Activated CD8-positive, alpha-beta T cell treated with anti-CD3 and anti-CD28 coated beads, Interleukin-2, amount 10 ng/mL, durations not matched to agents 7 days and 5 days (primary cell): ENCODE measurements at regions not wholly inside any gene's neighbourhood (a gene's known extent, or its start where the extent isn't known, plus 50 kb on each side); places are given as distances from the start of the nearest gene placed in this dataset.

Source experiments
- ATAC-seq: fragments of 150-1000 bp; cut with Tn5 transposase; one replicate; pipeline ENCODE4 v1.10.0; 2021; ENCODE audit warnings: moderate library complexity
- CTCF ChIA-PET: fragments of 350-600 bp; sonication (Branson Sonifier 250); formaldehyde crosslinking; loops from one replicate; lab custom pipeline; 2021; ENCODE audit warnings: antibody characterized with exemption; lab: Charles Lee
- POLR2A ChIA-PET: fragments of 350-600 bp; sonication (Branson Sonifier 250); formaldehyde crosslinking; loops from one replicate; lab custom pipeline; 2021; ENCODE audit warnings: antibody characterized with exemption; lab: Charles Lee
- DNase-seq: peaks from one replicate; pipeline ENCODE4 v3.0.0-alpha.2; 2020
- H3K27ac Mint-ChIP-seq: one replicate; pipeline ENCODE4 v1.8.0; 2021; ENCODE audit warnings: mild to moderate bottlenecking, mixed read lengths
- H3K27me3 Mint-ChIP-seq: one replicate; pipeline ENCODE4 v1.8.0; 2021; ENCODE audit warnings: low read depth, mixed read lengths
- H3K36me3 Mint-ChIP-seq: one replicate; pipeline ENCODE4 v1.8.0; 2021; ENCODE audit warnings: low read depth, mixed read lengths
- H3K4me1 Mint-ChIP-seq: one replicate; pipeline ENCODE4 v1.8.0; 2021; ENCODE audit warnings: low read depth, mixed read lengths
- H3K4me3 Mint-ChIP-seq: one replicate; pipeline ENCODE4 v1.8.0; 2021; ENCODE audit warnings: mild to moderate bottlenecking, mixed read lengths
- H3K9me3 Mint-ChIP-seq: one replicate; pipeline ENCODE4 v1.8.0; 2022; ENCODE audit warnings: mixed read lengths; ENCODE audit not compliant: insufficient read depth

DNA sequence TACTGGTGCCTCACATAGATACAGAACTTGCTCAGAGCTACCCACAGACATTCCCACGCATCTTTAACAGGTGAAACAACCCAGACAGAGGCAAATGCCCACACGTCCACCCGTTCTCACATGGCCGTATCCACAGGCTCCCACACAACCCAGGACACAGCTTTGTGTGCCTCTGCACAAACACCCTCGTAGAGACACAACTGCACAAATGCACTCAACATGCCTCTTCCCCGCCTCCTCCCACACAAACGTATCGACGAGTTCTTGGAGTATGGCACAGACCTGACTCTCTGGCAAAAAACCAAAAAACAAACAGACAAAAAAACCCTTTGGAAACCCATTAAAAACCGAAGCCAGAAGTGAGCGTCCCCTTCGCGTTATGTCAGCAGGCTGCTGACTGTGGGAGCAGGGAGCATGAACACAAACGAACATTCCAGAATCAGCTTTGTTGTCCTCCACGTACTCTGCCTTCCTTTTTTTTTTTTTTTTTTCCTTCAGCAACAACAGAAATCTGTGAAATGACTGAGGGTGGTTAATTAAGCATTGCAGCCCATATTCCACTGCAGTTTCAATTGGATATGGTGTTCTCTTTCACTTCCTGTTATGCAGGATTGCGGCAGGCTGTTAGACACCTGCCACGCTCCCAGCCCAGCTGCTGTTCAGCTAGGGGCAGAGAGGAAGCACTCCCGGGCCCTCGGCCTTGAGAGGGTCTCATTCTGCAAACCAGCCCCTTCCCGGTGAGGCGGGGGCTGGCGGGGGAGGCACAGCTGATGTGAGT lies 313.7 kb downstream of the MAF start:
- peak overlapping the region; percentile 20 for H3K4me3 Mint-ChIP-seq
- peaks cover 11% of the 10 kb centered on the region for H3K27me3 Mint-ChIP-seq

DNA sequence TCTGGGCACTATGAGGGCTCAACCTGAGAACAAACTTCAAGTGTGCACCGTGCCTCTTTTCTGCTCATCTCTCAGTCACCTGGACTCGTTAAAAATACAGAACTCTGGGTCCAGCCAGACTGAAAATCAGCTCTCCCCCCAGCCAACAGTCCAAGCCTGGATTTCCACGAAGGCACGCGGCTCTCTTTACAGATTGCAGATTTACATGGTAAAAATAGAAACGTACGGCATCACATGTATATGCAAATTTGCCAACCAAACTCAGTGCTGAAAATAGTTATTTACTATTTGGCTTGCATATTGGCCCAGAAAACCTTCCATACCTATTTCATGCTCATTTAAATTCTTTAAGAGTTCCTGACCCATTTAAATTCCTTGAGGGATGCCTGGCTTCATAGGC lies 315.8 kb downstream of the MAF start:
- DNase-seq (no peak), ATAC-seq (no peak)
- H3K36me3 Mint-ChIP-seq: no peaks in the 10 kb centered on the region
- no peak overlapping the region for H3K27ac Mint-ChIP-seq
- ChIA-PET CTCF (interaction anchor here (4.8 kb wide), 1 partner anchor 13 kb away, joined by 26 read pairs; no protein-coding TSS in a partner anchor), POLR2A (no interaction called here)
- peaks cover 61% of the 10 kb centered on the region for H3K4me1 Mint-ChIP-seq
- no peaks in the 10 kb centered on the region for H3K9me3 Mint-ChIP-seq
- no peak overlapping the region for H3K4me3 Mint-ChIP-seq
- H3K27me3 Mint-ChIP-seq: peaks cover 18% of the 10 kb centered on the region

More for the DNA sequence above, 313.7 kb downstream of the MAF start:
- peak overlapping the region; percentile 70 for H3K27ac Mint-ChIP-seq
- no peaks in the 10 kb centered on the region for H3K9me3 Mint-ChIP-seq
- H3K4me1 Mint-ChIP-seq: peaks cover 46% of the 10 kb centered on the region
- no peaks in the 10 kb centered on the region for H3K36me3 Mint-ChIP-seq
- CTCF ChIA-PET: interaction anchor here (0.7 to 4.8 kb wide), 3 partner anchors 9 to 20 kb away, joined by 3 to 26 read pairs (median 3); no protein-coding TSS in a partner anchor
- POLR2A ChIA-PET: interaction anchor here (1.7 kb wide), 1 partner anchor 17 kb away, joined by 3 read pairs; no protein-coding TSS in a partner anchor
- ATAC-seq (peak; percentile 68), DNase-seq (peak; percentile 33)

DNA sequence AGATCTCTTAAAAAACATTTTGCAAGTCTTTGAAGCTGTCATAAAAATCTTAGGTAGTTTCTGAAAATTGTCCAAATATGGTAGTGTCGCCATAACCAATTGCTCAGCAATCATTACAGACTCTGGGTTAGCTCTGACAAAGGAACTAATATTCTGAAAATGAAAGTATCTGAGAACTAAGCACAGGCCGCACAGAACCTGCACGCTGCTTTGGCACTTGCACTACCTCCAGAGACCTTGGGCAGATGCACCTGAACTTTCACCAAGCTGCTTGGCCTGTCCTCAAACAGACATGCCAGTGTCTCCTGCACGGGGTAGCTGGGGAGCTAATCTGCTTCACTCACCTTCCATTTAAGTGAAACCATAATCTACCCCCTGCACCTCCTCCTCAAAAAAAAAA lies 317.0 kb downstream of the MAF start:
- ChIA-PET CTCF (interaction anchor here (1.5 to 4.8 kb wide), 2 partner anchors 12 to 317 kb away, joined by 4 to 26 read pairs; partner anchors contain the start of gene MAF), POLR2A (interaction anchor here (0.9 kb wide), 1 partner anchor 12 kb away, joined by 4 read pairs; no protein-coding TSS in a partner anchor)
- Mint-ChIP-seq H3K27me3 (peaks cover 12% of the 10 kb centered on the region), H3K4me3 (no peak overlapping the region), H3K27ac (peak overlapping the region; percentile 48), H3K4me1 (peaks cover 73% of the 10 kb centered on the region), H3K9me3 (no peaks in the 10 kb centered on the region), H3K36me3 (no peaks in the 10 kb centered on the region)
- ATAC-seq (peak; percentile 70), DNase-seq (peak; percentile 47)

DNA sequence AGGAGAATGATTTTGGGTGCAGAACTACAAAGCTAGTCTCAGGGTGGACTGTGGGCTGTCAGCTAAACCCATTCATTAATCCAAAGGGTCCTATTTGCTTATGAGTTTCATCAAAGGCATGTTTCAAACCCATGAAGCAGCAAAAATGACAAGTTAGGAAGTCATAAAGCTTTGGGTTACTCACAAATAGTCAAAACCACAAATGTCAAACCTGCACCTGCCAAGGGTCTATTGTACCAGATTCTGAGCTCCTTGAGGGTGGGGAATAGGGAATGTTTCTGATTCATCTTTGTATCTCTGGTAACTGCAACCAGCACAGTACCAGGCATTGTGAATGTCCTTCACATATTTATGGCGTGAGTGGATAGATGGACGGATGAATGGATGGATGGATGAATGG lies 317.7 kb downstream of the MAF start:
- no peak overlapping the region for H3K27ac Mint-ChIP-seq
- peaks cover 75% of the 10 kb centered on the region for H3K4me1 Mint-ChIP-seq
- DNase-seq: no peak
- no peaks in the 10 kb centered on the region for H3K36me3 Mint-ChIP-seq
- no peaks in the 10 kb centered on the region for H3K9me3 Mint-ChIP-seq
- H3K4me3 Mint-ChIP-seq: no peak overlapping the region
- ATAC-seq: no peak
- peaks cover 12% of the 10 kb centered on the region for H3K27me3 Mint-ChIP-seq
- ChIA-PET CTCF (interaction anchor here (1.5 to 4.8 kb wide), 2 partner anchors 11 to 318 kb away, joined by 4 to 26 read pairs; partner anchors contain the start of gene MAF), POLR2A (no interaction called here)

DNA sequence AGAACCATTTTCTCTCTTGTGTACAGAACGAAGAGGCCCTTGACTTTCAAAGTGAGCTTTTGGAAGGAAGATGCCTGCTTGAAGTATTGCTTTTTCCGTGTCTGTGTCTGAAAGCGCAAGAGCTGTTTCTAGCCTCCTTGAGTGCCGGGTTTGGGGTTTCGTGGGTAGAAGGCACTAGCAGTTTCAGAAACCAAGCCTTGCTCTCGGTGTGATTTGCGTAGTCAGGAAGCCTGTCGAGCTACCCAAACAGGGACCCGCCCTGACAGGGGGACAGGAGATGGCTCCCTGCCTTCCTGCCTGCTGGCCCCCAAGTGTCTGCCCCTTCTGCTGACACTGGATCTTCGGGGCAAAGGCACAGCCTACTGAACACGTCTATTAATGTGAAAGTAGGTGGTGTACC lies 322.0 kb downstream of the MAF start:
- POLR2A ChIA-PET: no interaction called here
- Mint-ChIP-seq H3K4me1 (peaks cover 75% of the 10 kb centered on the region), H3K4me3 (peak overlapping the region; percentile 66), H3K27ac (peak overlapping the region; percentile 89), H3K9me3 (no peaks in the 10 kb centered on the region), H3K27me3 (peaks cover 22% of the 10 kb centered on the region), H3K36me3 (no peaks in the 10 kb centered on the region)
- peak; percentile 93 for ATAC-seq
- CTCF ChIA-PET: interaction anchor here (0.9 to 1.4 kb wide), 3 partner anchors 9 to 1188 kb away, joined by 3 to 4 read pairs (median 3); no protein-coding TSS in a partner anchor
- DNase-seq: peak; percentile 83

GRCh38 chr16:79276501-79276900 lies 324.0 kb downstream of the MAF start:
- DNase-seq (no peak), ATAC-seq (no peak)
- POLR2A ChIA-PET: no interaction called here
- H3K27ac Mint-ChIP-seq: no peak overlapping the region
- peaks cover 75% of the 10 kb centered on the region for H3K4me1 Mint-ChIP-seq
- peaks cover 25% of the 10 kb centered on the region for H3K27me3 Mint-ChIP-seq
- CTCF ChIA-PET: interaction anchor here (1.4 kb wide), 1 partner anchor 14 kb away, joined by 3 read pairs; no protein-coding TSS in a partner anchor
- no peak overlapping the region for H3K4me3 Mint-ChIP-seq
- no peaks in the 10 kb centered on the region for H3K36me3 Mint-ChIP-seq
- no peaks in the 10 kb centered on the region for H3K9me3 Mint-ChIP-seq

GRCh38 chr16:79274264-79274663 lies 326.3 kb downstream of the MAF start:
- CTCF ChIA-PET: interaction anchor here (0.5 to 1.1 kb wide), 2 partner anchors 14 to 1689 kb away, joined by 3 to 6 read pairs; no protein-coding TSS in a partner anchor
- no peak overlapping the region for H3K27ac Mint-ChIP-seq
- no peak for DNase-seq
- H3K9me3 Mint-ChIP-seq: no peaks in the 10 kb centered on the region
- peaks cover 1% of the 10 kb centered on the region for H3K36me3 Mint-ChIP-seq
- peaks cover 18% of the 10 kb centered on the region for H3K27me3 Mint-ChIP-seq
- POLR2A ChIA-PET: no interaction called here
- peaks cover 79% of the 10 kb centered on the region for H3K4me1 Mint-ChIP-seq
- no peak overlapping the region for H3K4me3 Mint-ChIP-seq
- ATAC-seq: no peak

DNA sequence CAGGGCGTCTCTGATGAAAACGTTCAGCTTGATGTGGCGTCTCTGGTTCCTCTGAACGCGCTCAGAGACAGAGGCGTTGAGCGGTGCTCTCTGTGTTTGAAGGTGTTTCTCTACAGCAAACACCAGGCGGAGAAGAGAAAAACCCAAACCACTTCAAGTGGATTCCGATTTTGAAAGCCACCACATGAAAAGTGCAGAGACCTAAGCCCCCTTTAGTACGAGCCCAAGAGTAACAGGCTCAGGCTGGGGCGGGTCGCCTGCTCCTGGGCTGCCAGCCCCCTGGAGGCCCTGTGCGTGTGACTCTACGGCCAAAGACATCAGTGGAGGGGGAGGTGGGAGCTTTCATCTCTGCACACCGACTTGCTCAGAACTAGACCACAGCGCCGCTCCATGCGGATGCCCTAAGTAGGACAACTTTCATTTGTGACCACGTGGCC lies 328.4 kb downstream of the MAF start:
- H3K9me3 Mint-ChIP-seq: no peaks in the 10 kb centered on the region
- POLR2A ChIA-PET: interaction anchor here (0.6 to 1.0 kb wide), 4 partner anchors 11 to 1275 kb away, joined by 3 to 4 read pairs (median 4); no protein-coding TSS in a partner anchor
- H3K4me1 Mint-ChIP-seq: peaks cover 81% of the 10 kb centered on the region
- H3K4me3 Mint-ChIP-seq: peak overlapping the region; percentile 71
- DNase-seq (peak; percentile 89), ATAC-seq (peak; percentile 92)
- peaks cover 7% of the 10 kb centered on the region for H3K36me3 Mint-ChIP-seq
- H3K27me3 Mint-ChIP-seq: peaks cover 23% of the 10 kb centered on the region
- H3K27ac Mint-ChIP-seq: peak overlapping the region; percentile 91
- CTCF ChIA-PET: interaction anchor here (0.9 to 4.4 kb wide), 3 partner anchors 12 to 144 kb away, joined by 3 to 26 read pairs (median 3); no protein-coding TSS in a partner anchor

DNA sequence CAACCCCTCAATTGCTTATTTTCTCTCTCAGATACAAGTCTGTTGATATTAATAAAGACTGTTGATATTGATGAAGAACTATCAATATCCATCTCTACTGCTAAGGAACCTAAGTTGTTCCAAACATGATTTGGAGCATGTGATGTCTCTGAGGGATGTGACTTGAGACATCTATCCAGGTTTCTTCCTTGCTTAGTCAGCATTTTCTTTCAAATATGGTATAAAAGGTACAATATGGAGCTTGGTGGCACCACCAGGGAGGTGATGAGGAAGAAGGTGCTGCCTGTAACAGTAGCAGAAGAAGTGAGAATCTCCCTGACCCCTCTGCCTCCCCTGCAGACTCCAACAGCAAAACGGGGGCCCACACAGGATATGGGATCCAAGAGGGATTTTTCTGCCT lies 329.0 kb downstream of the MAF start:
- peaks cover 20% of the 10 kb centered on the region for H3K27me3 Mint-ChIP-seq
- peaks cover 8% of the 10 kb centered on the region for H3K36me3 Mint-ChIP-seq
- ChIA-PET CTCF (interaction anchor here (0.9 to 4.4 kb wide), 4 partner anchors 11 to 145 kb away, joined by 3 to 26 read pairs (median 6); no protein-coding TSS in a partner anchor), POLR2A (interaction anchor here (0.7 to 1.0 kb wide), 2 partner anchors 12 to 1276 kb away, joined by 3 to 4 read pairs; no protein-coding TSS in a partner anchor)
- peaks cover 87% of the 10 kb centered on the region for H3K4me1 Mint-ChIP-seq
- H3K27ac Mint-ChIP-seq: peak overlapping the region; percentile 91
- H3K4me3 Mint-ChIP-seq: peak overlapping the region; percentile 71
- H3K9me3 Mint-ChIP-seq: no peaks in the 10 kb centered on the region
- ATAC-seq: no peak
- DNase-seq: no peak

GRCh38 chr16:79270011-79270410 lies 330.5 kb downstream of the MAF start:
- DNase-seq (no peak), ATAC-seq (no peak)
- peak overlapping the region; percentile 93 for H3K27ac Mint-ChIP-seq
- peaks cover 27% of the 10 kb centered on the region for H3K27me3 Mint-ChIP-seq
- H3K4me1 Mint-ChIP-seq: peaks cover 79% of the 10 kb centered on the region
- no peak overlapping the region for H3K4me3 Mint-ChIP-seq
- ChIA-PET POLR2A (interaction anchor here (1.1 kb wide), 1 partner anchor 17 kb away, joined by 3 read pairs; no protein-coding TSS in a partner anchor), CTCF (interaction anchor here (1.1 to 4.4 kb wide), 4 partner anchors 8 to 15 kb away, joined by 3 to 26 read pairs (median 7); no protein-coding TSS in a partner anchor)
- H3K9me3 Mint-ChIP-seq: no peaks in the 10 kb centered on the region
- peaks cover 8% of the 10 kb centered on the region for H3K36me3 Mint-ChIP-seq

DNA sequence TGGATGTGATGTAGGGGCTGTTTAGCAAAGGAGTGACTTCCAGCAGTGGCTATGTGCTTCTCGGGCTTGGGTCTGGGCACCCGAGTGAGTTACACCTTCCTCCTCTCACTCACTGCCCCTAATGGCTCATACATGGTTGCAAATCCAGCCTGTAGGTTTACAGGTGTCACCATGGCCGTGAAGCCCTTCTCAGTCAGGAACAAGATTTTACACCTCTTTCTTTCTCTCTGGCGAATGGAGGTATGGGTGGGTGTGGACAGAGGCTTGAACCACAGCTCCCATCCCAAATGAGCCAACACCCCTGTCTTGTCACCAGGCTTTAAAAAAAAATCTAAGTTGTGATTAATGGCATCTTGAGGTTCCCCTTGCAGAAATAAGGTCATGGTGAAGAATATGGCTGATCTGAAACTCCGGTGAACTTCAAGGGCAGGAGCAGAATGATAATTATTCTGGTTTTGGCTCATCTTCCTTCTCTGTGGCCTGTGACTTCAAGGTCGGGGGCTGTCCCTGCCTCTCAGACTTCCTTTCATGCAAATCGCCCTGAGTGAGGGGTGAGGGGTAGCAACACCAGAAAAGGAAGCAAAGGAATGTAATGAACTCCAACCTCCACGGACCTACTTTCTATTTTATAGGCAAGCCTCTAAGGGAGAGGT lies 331.2 kb downstream of the MAF start:
- Mint-ChIP-seq H3K9me3 (no peaks in the 10 kb centered on the region), H3K27me3 (peaks cover 27% of the 10 kb centered on the region), H3K4me3 (peak overlapping the region; percentile 69), H3K4me1 (peaks cover 76% of the 10 kb centered on the region), H3K27ac (peak overlapping the region; percentile 93), H3K36me3 (peaks cover 10% of the 10 kb centered on the region)
- ATAC-seq: peak; percentile 16
- POLR2A ChIA-PET: interaction anchor here (1.1 kb wide), 1 partner anchor 18 kb away, joined by 3 read pairs; no protein-coding TSS in a partner anchor
- CTCF ChIA-PET: interaction anchor here (1.1 to 4.4 kb wide), 5 partner anchors 9 to 15 kb away, joined by 3 to 26 read pairs (median 4); no protein-coding TSS in a partner anchor
- peak; percentile 72 for DNase-seq
